Suprapubic skin (tissue), 4 donors: ENCODE measurements at regions not wholly inside any gene's neighbourhood (a gene's known extent, or its start where the extent isn't known, plus 50 kb on each side); places are given as distances from the start of the nearest gene placed in this dataset.
"Not testable (repeated sequence)": the region's sequence is repeated elsewhere in the genome, so short reads cannot be mapped to it uniquely, and the experiment has no call there.

ENCODE experiments used
- DNase-seq, 2 donors: peaks; one replicate each; pipeline ENCODE4 v3.0.0-alpha.2; 2019; ENCODE audit warnings: low spot score in 2 of 2
- H3K27ac ChIP-seq: fragments of 200-600 bp; sonication (generic); one replicate; pipeline ENCODE4 v1.5.1; 2019
- H3K27me3 ChIP-seq: fragments of 200-600 bp; sonication (generic); one replicate; pipeline ENCODE4 v1.5.1; 2019
- H3K36me3 ChIP-seq: fragments of 200-600 bp; sonication (generic); one replicate; pipeline ENCODE4 v1.5.1; 2019
- H3K4me1 ChIP-seq: fragments of 200-600 bp; sonication (generic); one replicate; pipeline ENCODE4 v1.5.1; 2019
- H3K4me3 ChIP-seq: fragments of 200-600 bp; sonication (generic); one replicate; pipeline ENCODE4 v1.5.1; 2019; ENCODE audit warnings: mild to moderate bottlenecking
- H3K9me3 ChIP-seq: fragments of 200-600 bp; sonication (generic); one replicate; pipeline ENCODE4 v1.5.1; 2019
- CTCF ChIP-seq, 2 donors: fragments of 200-600 bp in 1 of 2; fragments of 450-650 bp in 1 of 2; sonication (generic) in 1 of 2; IDR thresholded peaks; one replicate each; pipeline ENCODE4 v1.5.1; 2016 to 2019; ENCODE audit warnings: antibody characterized with exemption in 2 of 2, mild to moderate bottlenecking in 1 of 2, moderate library complexity in 1 of 2
- EP300 ChIP-seq: sonication (generic); formaldehyde crosslinking; IDR thresholded peaks from one replicate; pipeline ENCODE4 v1.6.1; 2017; ENCODE audit warnings: antibody characterized with exemption
- POLR2A ChIP-seq, 2 donors: fragments of 450-650 bp; IDR thresholded peaks; one replicate each; pipeline ENCODE4 v1.6.1; 2017; ENCODE audit warnings: antibody characterized with exemption in 2 of 2, mild to moderate bottlenecking in 2 of 2, moderate library complexity in 2 of 2
- POLR2AphosphoS5 ChIP-seq, 3 donors: sonication (generic); formaldehyde crosslinking; IDR thresholded peaks; one replicate each; pipeline ENCODE4 v1.6.1; 2017; ENCODE audit warnings: antibody characterized with exemption in 3 of 3
- WGBS: methylation state at CpG from one replicate; pipeline ENCODE4 v1.1.5; 2018; 5-methylcytosine and 5-hydroxymethylcytosine counted together

GRCh38 chr15:89002830-89003229 is 85.4 kb upstream of the ABHD2 start:
- H3K27ac ChIP-seq: no peak overlapping the region
- WGBS: 88% methylated on average over 5 of the region's 5 CpGs

GRCh38 chr15:89003865-89004725 is 84.2 kb upstream of the ABHD2 start:
- H3K4me3 ChIP-seq: no peak overlapping the region
- 74% methylated on average over 11 of the region's 11 CpGs for WGBS
- no peak for TF ChIP-seq POLR2A (IDR thresholded peaks at IDR 0.05)
- DNase-seq: peak; percentile 27 to 56
- no peaks in the 10 kb centered on the region for H3K9me3 ChIP-seq
- H3K27me3 ChIP-seq: no peaks in the 10 kb centered on the region
- H3K4me1 ChIP-seq: no peaks in the 10 kb centered on the region
- H3K27ac ChIP-seq: no peak overlapping the region
- no peaks in the 10 kb centered on the region for H3K36me3 ChIP-seq

More at GRCh38 chr15:89002830-89003229, 85.4 kb upstream of the ABHD2 start:
- no peak overlapping the region for H3K4me3 ChIP-seq
- DNase-seq: peak in 1 of 2 donors; percentile 35
- no peaks in the 10 kb centered on the region for H3K4me1 ChIP-seq
- no peaks in the 10 kb centered on the region for H3K36me3 ChIP-seq
- H3K9me3 ChIP-seq: no peaks in the 10 kb centered on the region
- no peak for TF ChIP-seq EP300
- TF ChIP-seq POLR2AphosphoS5 (IDR thresholded peaks at IDR 0.05): no peak
- TF ChIP-seq POLR2A (IDR thresholded peaks at IDR 0.05): no peak
- TF ChIP-seq CTCF (IDR thresholded peaks at IDR 0.05): no peak
- H3K27me3 ChIP-seq: no peaks in the 10 kb centered on the region

GRCh38 chr15:89004726-89005030 is 83.6 kb upstream of the ABHD2 start:
- Histone ChIP-seq H3K4me1 (no peaks in the 10 kb centered on the region), H3K9me3 (no peaks in the 10 kb centered on the region), H3K27ac (no peak overlapping the region), H3K36me3 (no peaks in the 10 kb centered on the region), H3K27me3 (no peaks in the 10 kb centered on the region), H3K4me3 (no peak overlapping the region)
- WGBS: 93% methylated on average over 4 of the region's 4 CpGs
- DNase-seq: peak in 1 of 2 donors; percentile 52
- TF ChIP-seq EP300: no peak
- no peak for TF ChIP-seq CTCF (IDR thresholded peaks at IDR 0.05)
- no peak for TF ChIP-seq POLR2A (IDR thresholded peaks at IDR 0.05)

- not testable (repeated sequence) for H3K4me1 ChIP-seq, H3K27me3 ChIP-seq, H3K4me3 ChIP-seq, DNase-seq, H3K36me3 ChIP-seq, H3K27ac ChIP-seq, H3K9me3 ChIP-seq
- 86% methylated on average over 9 of the region's 9 CpGs for WGBS
Measured at GRCh38 chr15:89007527-89007926, 80.7 kb upstream of the ABHD2 start.

GRCh38 chr15:89007989-89008388 is 80.3 kb upstream of the ABHD2 start:
- Histone ChIP-seq H3K36me3 (no peaks in the 10 kb centered on the region), H3K4me1 (no peaks in the 10 kb centered on the region), H3K27me3 (no peaks in the 10 kb centered on the region), H3K4me3 (no peak overlapping the region), H3K27ac (no peak overlapping the region), H3K9me3 (no peaks in the 10 kb centered on the region)
- DNase-seq: no peak
- TF ChIP-seq POLR2AphosphoS5 (IDR thresholded peaks at IDR 0.05) (no peak), POLR2A (IDR thresholded peaks at IDR 0.05) (no peak), CTCF (IDR thresholded peaks at IDR 0.05) (no peak), EP300 (no peak)

- no peaks in the 10 kb centered on the region for H3K36me3 ChIP-seq
- H3K4me3 ChIP-seq: no peak overlapping the region
- DNase-seq: peak in 1 of 2 donors; percentile 13
- no peak for TF ChIP-seq EP300
- no peak for TF ChIP-seq POLR2A (IDR thresholded peaks at IDR 0.05)
- no peak for TF ChIP-seq CTCF (IDR thresholded peaks at IDR 0.05)
- no peaks in the 10 kb centered on the region for H3K9me3 ChIP-seq
- H3K4me1 ChIP-seq: no peaks in the 10 kb centered on the region
- H3K27me3 ChIP-seq: no peaks in the 10 kb centered on the region
- H3K27ac ChIP-seq: no peak overlapping the region
- WGBS: 83% methylated on average over 6 of the region's 6 CpGs
Measured at GRCh38 chr15:89009080-89009479, 79.2 kb upstream of the ABHD2 start.
